ENCODE measurements at regions not wholly inside any gene's neighbourhood (a gene's known extent, or its start where the extent isn't known, plus 50 kb on each side); places are given as distances from the start of the nearest gene placed in this dataset.
"Not testable (repeated sequence)": the region's sequence is repeated elsewhere in the genome, so short reads cannot be mapped to it uniquely, and the experiment has no call there.

- Mint-ChIP-seq H3K27ac (peak overlapping the region; percentile 95), H3K9me3 (no peaks in the 10 kb centered on the region), H3K27me3 (ENCODE audit: low read depth) (no peaks in the 10 kb centered on the region), H3K4me3 (peak overlapping the region; percentile 79), H3K36me3 (peaks cover 5% of the 10 kb centered on the region), H3K4me1 (peaks cover 16% of the 10 kb centered on the region)
- DNase-seq (ENCODE audit: low spot score in 2 of 2, unreplicated experiment in 2 of 2): peak in 1 of 2 experiments; percentile 51
- TF ChIP-seq, protein P1, sequence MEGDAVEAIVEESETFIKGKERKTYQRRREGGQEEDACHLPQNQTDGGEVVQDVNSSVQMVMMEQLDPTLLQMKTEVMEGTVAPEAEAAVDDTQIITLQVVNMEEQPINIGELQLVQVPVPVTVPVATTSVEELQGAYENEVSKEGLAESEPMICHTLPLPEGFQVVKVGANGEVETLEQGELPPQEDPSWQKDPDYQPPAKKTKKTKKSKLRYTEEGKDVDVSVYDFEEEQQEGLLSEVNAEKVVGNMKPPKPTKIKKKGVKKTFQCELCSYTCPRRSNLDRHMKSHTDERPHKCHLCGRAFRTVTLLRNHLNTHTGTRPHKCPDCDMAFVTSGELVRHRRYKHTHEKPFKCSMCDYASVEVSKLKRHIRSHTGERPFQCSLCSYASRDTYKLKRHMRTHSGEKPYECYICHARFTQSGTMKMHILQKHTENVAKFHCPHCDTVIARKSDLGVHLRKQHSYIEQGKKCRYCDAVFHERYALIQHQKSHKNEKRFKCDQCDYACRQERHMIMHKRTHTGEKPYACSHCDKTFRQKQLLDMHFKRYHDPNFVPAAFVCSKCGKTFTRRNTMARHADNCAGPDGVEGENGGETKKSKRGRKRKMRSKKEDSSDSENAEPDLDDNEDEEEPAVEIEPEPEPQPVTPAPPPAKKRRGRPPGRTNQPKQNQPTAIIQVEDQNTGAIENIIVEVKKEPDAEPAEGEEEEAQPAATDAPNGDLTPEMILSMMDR (IDR thresholded peaks at IDR 0.05; ENCODE audit: unreplicated experiment): peak; percentile 77
Observed at GRCh38 chr6:27188885-27189418, 58.5 kb upstream of the PRSS16 start.

DNA sequence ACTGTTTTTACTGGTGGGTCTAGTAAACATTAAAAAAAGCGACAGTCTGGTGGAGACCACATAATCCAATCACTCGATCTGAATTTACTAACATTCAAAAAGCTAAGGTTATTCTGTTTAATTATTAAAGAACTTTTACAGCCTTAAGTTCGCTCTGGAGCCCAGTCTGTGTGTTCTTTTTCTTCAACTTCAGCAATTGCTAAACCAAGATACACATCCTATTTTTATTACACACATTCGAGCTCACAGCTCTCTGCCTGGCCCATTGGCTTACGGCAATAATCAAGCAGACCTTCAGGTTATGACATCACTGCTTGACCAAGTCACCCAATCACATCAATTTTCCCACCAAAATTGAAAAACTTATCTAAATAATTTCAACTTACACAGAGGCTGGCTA lies 57.4 kb upstream of the PRSS16 start:
- H3K9me3 Mint-ChIP-seq: no peaks in the 10 kb centered on the region
- no peak overlapping the region for H3K27ac Mint-ChIP-seq
- H3K27me3 Mint-ChIP-seq (ENCODE audit: low read depth): no peaks in the 10 kb centered on the region
- H3K4me1 Mint-ChIP-seq: peaks cover 16% of the 10 kb centered on the region
- peaks cover 13% of the 10 kb centered on the region for H3K36me3 Mint-ChIP-seq
- TF ChIP-seq, protein P1 (IDR thresholded peaks at IDR 0.05; ENCODE audit: unreplicated experiment): no peak
- H3K4me3 Mint-ChIP-seq: no peak overlapping the region
- no peak for DNase-seq (ENCODE audit: low spot score in 2 of 2, unreplicated experiment in 2 of 2)

- not testable (repeated sequence) for H3K4me3 Mint-ChIP-seq; H3K4me1 Mint-ChIP-seq; H3K27me3 Mint-ChIP-seq (ENCODE audit: low read depth); H3K27ac Mint-ChIP-seq; H3K9me3 Mint-ChIP-seq; DNase-seq (ENCODE audit: low spot score in 2 of 2, unreplicated experiment in 2 of 2)
- H3K36me3 Mint-ChIP-seq: peaks cover 25% of the 10 kb centered on the region
Observed at GRCh38 chr6:27194453-27194852, 53.0 kb upstream of the PRSS16 start.

DNA sequence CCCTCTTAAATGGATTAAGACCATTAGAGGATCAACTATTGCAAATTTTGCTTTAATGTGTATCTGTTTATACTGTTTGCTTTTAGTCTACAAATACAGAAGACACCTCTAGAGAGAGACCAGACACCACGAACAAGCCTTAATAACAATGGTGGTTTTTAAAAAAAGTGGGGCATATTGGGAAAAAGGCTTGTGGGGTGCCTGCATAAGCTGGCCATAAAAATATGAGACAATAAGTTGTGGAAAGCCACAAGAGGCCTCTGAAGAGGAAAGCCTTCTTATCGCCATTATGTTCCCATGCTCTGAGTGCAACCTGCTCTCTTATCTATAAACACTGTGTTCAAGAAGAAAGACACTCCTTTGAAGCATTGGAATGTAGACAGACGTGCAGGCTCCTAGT lies 52.0 kb upstream of the PRSS16 start:
- not testable (repeated sequence) for H3K27ac Mint-ChIP-seq; H3K9me3 Mint-ChIP-seq; DNase-seq (ENCODE audit: low spot score in 2 of 2, unreplicated experiment in 2 of 2); H3K4me3 Mint-ChIP-seq; H3K27me3 Mint-ChIP-seq (ENCODE audit: low read depth); H3K4me1 Mint-ChIP-seq
- peaks cover 26% of the 10 kb centered on the region for H3K36me3 Mint-ChIP-seq

Small RNA genes in the stretch of these regions (microRNA-seq; reads per million reads assigned to microRNA genes)
- 9.4 reads per million, percentile 31 among the genes with 10 or more reads in this experiment for gene MIR3143
